Liver (tissue), 8 donors: ENCODE measurements at regions not wholly inside any gene's neighbourhood (a gene's known extent, or its start where the extent isn't known, plus 50 kb on each side); places are given as distances from the start of the nearest gene placed in this dataset.

Source experiments
- DNase-seq: peaks from one replicate; pipeline ENCODE4 v3.0.0-alpha.2; 2017; ENCODE audit warnings: low spot score
- H3K27ac ChIP-seq, 2 donors: one replicate each; pipeline ENCODE4 v1.7.0; 2013; ENCODE audit warnings: inconsistent platforms in 2 of 2, low read length in 2 of 2, control low read depth in 1 of 2, low read depth in 1 of 2, mild to moderate bottlenecking in 1 of 2
- H3K27me3 ChIP-seq, 4 donors: one replicate each; pipeline versions ENCODE4 v1.6.1 to v1.7.0; 2013; ENCODE audit warnings: low read length in 3 of 4, inconsistent platforms in 1 of 4, mild to moderate bottlenecking in 1 of 4, moderate library complexity in 1 of 4; ENCODE audit not compliant: control insufficient read depth in 4 of 4, insufficient read depth in 4 of 4
- H3K36me3 ChIP-seq, 4 donors: one replicate each; pipeline versions ENCODE4 v1.6.1 to v1.7.0; 2013; ENCODE audit warnings: low read length in 3 of 4, mild to moderate bottlenecking in 3 of 4, low read depth in 1 of 4, moderate library complexity in 1 of 4; ENCODE audit not compliant: control insufficient read depth in 4 of 4, insufficient read depth in 3 of 4
- H3K4me1 ChIP-seq, 4 donors: one replicate each; pipeline versions ENCODE4 v1.6.1 to v1.7.0; 2013; ENCODE audit warnings: low read length in 3 of 4, mild to moderate bottlenecking in 3 of 4, moderate library complexity in 1 of 4; ENCODE audit not compliant: control insufficient read depth in 4 of 4, insufficient read depth in 4 of 4
- H3K4me3 ChIP-seq, 3 donors: one replicate each; pipeline versions ENCODE4 v1.6.1 to v1.7.0; 2013; ENCODE audit warnings: low read length in 3 of 3, control low read depth in 1 of 3, low read depth in 1 of 3, mild to moderate bottlenecking in 1 of 3
- H3K9ac ChIP-seq, 2 donors: one replicate each; pipeline ENCODE4 v1.7.0; 2013; ENCODE audit warnings: low read length in 2 of 2, mild to moderate bottlenecking in 2 of 2, moderate library complexity in 2 of 2, control low read depth in 1 of 2, low read depth in 1 of 2
- H3K9me3 ChIP-seq, 4 donors: one replicate each; pipeline versions ENCODE4 v1.6.1 to v1.7.0; 2013; ENCODE audit warnings: low read length in 3 of 4; ENCODE audit not compliant: control insufficient read depth in 4 of 4
- EGR1 ChIP-seq, 2 donors: IDR thresholded peaks; 2 replicates each; pipeline ENCODE4 v1.6.1; 2016 to 2018; ENCODE audit warnings: antibody characterized with exemption in 2 of 2, low read depth in 2 of 2
- FOXA1 ChIP-seq: IDR thresholded peaks from 2 replicates; pipeline ENCODE4 v1.6.1; 2016; ENCODE audit warnings: antibody characterized with exemption
- FOXA2 ChIP-seq: IDR thresholded peaks from 2 replicates; pipeline ENCODE4 v1.6.1; 2016; ENCODE audit warnings: antibody characterized with exemption
- GABPA ChIP-seq, 2 donors: IDR thresholded peaks in 1 of 2; conservative IDR thresholded peaks in 1 of 2; 2 replicates each; pipeline ENCODE4 v1.6.1; 2016; ENCODE audit warnings: antibody characterized with exemption in 2 of 2, mild to moderate bottlenecking in 1 of 2, moderate library complexity in 1 of 2
- HNF4A ChIP-seq, 2 donors: conservative IDR thresholded peaks; 2 replicates each; pipeline ENCODE4 v1.6.1; 2016; ENCODE audit warnings: antibody characterized with exemption in 2 of 2, mild to moderate bottlenecking in 2 of 2
- HNF4G ChIP-seq: IDR thresholded peaks from 2 replicates; pipeline ENCODE4 v1.6.1; 2016; ENCODE audit warnings: antibody characterized with exemption
- JUND ChIP-seq, 2 donors: IDR thresholded peaks; 2 replicates each; pipeline ENCODE4 v1.6.1; 2016; ENCODE audit warnings: antibody characterized with exemption in 2 of 2
- RAD21 ChIP-seq, 2 donors: IDR thresholded peaks; 2 replicates each; pipeline ENCODE4 v1.6.1; 2016; ENCODE audit warnings: antibody characterized with exemption in 2 of 2, mild to moderate bottlenecking in 2 of 2
- RXRA ChIP-seq, 2 donors: IDR thresholded peaks; 2 replicates each; pipeline ENCODE4 v1.6.1; 2017 to 2018; ENCODE audit warnings: antibody characterized with exemption in 2 of 2, mild to moderate bottlenecking in 1 of 2
- TAF1 ChIP-seq: conservative IDR thresholded peaks from 2 replicates; pipeline ENCODE4 v1.6.1; 2016; ENCODE audit warnings: antibody characterized with exemption, mild to moderate bottlenecking
- YY1 ChIP-seq: IDR thresholded peaks from 2 replicates; pipeline ENCODE4 v1.6.1; 2016; ENCODE audit warnings: antibody characterized with exemption, mild to moderate bottlenecking
- ZBTB33 ChIP-seq: IDR thresholded peaks from 2 replicates; pipeline ENCODE4 v1.6.1; 2016; ENCODE audit warnings: antibody characterized with exemption
- WGBS: extraction: QIAGEN DNeasy Blood & Tissue Kit; methylation state at CpG from one replicate; pipeline ENCODE4 v1.1.7; 2013; 5-methylcytosine and 5-hydroxymethylcytosine counted together
- TF ChIP-seq, protein P1 (sequence below): IDR thresholded peaks from 2 replicates; pipeline ENCODE4 v1.6.1; 2016; ENCODE audit warnings: antibody characterized with exemption, mild to moderate bottlenecking
- TF ChIP-seq, protein P2 (sequence below): IDR thresholded peaks from 2 replicates; pipeline ENCODE4 v1.6.1; 2016; ENCODE audit warnings: antibody characterized with exemption
- TF ChIP-seq, protein P3 (sequence below): fragments of 150-350 bp; IDR thresholded peaks from 2 replicates; pipeline ENCODE4 v1.5.1; 2017; ENCODE audit warnings: improper control_type of control experiment, low read depth, low read length; ENCODE audit not compliant: missing input control
- donor health status: healthy.
- donor health status: healthy.
- donor health status: healthy.
- donor health status: healthy.
- donor health status: healthy.

- TF ChIP-seq, protein P1, sequence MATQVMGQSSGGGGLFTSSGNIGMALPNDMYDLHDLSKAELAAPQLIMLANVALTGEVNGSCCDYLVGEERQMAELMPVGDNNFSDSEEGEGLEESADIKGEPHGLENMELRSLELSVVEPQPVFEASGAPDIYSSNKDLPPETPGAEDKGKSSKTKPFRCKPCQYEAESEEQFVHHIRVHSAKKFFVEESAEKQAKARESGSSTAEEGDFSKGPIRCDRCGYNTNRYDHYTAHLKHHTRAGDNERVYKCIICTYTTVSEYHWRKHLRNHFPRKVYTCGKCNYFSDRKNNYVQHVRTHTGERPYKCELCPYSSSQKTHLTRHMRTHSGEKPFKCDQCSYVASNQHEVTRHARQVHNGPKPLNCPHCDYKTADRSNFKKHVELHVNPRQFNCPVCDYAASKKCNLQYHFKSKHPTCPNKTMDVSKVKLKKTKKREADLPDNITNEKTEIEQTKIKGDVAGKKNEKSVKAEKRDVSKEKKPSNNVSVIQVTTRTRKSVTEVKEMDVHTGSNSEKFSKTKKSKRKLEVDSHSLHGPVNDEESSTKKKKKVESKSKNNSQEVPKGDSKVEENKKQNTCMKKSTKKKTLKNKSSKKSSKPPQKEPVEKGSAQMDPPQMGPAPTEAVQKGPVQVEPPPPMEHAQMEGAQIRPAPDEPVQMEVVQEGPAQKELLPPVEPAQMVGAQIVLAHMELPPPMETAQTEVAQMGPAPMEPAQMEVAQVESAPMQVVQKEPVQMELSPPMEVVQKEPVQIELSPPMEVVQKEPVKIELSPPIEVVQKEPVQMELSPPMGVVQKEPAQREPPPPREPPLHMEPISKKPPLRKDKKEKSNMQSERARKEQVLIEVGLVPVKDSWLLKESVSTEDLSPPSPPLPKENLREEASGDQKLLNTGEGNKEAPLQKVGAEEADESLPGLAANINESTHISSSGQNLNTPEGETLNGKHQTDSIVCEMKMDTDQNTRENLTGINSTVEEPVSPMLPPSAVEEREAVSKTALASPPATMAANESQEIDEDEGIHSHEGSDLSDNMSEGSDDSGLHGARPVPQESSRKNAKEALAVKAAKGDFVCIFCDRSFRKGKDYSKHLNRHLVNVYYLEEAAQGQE, result no peak
- no peak for TF ChIP-seq HNF4G
- no peak for TF ChIP-seq FOXA1
- TF ChIP-seq FOXA2, result no peak
- no peak for TF ChIP-seq GABPA (IDR thresholded peaks at IDR 0.05 in 1 of 2, conservative IDR thresholded peaks at IDR 0.05 in 1 of 2)
- TF ChIP-seq RAD21 (IDR thresholded peaks at IDR 0.05), result no peak
- no peak for TF ChIP-seq YY1
- TF ChIP-seq JUND (IDR thresholded peaks at IDR 0.05), result no peak
These were observed 324.0 kb upstream of the NEGR1 start (continued) for GRCh38 chr1:72606216-72606810.

GRCh38 chr1:72601035-72601674 lies 318.8 kb upstream of the NEGR1 start:
- peaks cover 0 to 2% (median 0%) of the 10 kb centered on the region in 4 donors for H3K4me1 ChIP-seq
- H3K36me3 ChIP-seq, result no peaks in the 10 kb centered on the region
- no peak overlapping the region for H3K9ac ChIP-seq
- H3K27ac ChIP-seq, result no peak overlapping the region
- 59% methylated on average over 6 of the region's 6 CpGs for WGBS
- DNase-seq, result no peak
- H3K4me3 ChIP-seq, result no peak overlapping the region
- no peaks in the 10 kb centered on the region for H3K9me3 ChIP-seq
- H3K27me3 ChIP-seq, result no peaks in the 10 kb centered on the region
- TF ChIP-seq HNF4A (conservative IDR thresholded peaks at IDR 0.05), result peak; percentile 35 to 41
- TF ChIP-seq, protein P1, result no peak
- TF ChIP-seq EGR1 (IDR thresholded peaks at IDR 0.05; ENCODE audit: low read depth in 2 of 2), result no peak
- no peak for TF ChIP-seq YY1
- TF ChIP-seq TAF1, result no peak
- TF ChIP-seq ZBTB33, result no peak
- peak; percentile 61 to 70 for TF ChIP-seq RXRA (IDR thresholded peaks at IDR 0.05)
- TF ChIP-seq, protein P2, sequence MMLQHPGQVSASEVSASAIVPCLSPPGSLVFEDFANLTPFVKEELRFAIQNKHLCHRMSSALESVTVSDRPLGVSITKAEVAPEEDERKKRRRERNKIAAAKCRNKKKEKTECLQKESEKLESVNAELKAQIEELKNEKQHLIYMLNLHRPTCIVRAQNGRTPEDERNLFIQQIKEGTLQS, result no peak
- TF ChIP-seq, protein P3, sequence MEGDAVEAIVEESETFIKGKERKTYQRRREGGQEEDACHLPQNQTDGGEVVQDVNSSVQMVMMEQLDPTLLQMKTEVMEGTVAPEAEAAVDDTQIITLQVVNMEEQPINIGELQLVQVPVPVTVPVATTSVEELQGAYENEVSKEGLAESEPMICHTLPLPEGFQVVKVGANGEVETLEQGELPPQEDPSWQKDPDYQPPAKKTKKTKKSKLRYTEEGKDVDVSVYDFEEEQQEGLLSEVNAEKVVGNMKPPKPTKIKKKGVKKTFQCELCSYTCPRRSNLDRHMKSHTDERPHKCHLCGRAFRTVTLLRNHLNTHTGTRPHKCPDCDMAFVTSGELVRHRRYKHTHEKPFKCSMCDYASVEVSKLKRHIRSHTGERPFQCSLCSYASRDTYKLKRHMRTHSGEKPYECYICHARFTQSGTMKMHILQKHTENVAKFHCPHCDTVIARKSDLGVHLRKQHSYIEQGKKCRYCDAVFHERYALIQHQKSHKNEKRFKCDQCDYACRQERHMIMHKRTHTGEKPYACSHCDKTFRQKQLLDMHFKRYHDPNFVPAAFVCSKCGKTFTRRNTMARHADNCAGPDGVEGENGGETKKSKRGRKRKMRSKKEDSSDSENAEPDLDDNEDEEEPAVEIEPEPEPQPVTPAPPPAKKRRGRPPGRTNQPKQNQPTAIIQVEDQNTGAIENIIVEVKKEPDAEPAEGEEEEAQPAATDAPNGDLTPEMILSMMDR, result no peak
